Esophagus muscularis mucosa (tissue), 3 donors: ENCODE measurements at regions not wholly inside any gene's neighbourhood (a gene's known extent, or its start where the extent isn't known, plus 50 kb on each side); places are given as distances from the start of the nearest gene placed in this dataset.

Experiments
- CTCF ChIP-seq, 3 experiments: fragments of 200-600 bp in 2 of 3; fragments of 450-650 bp in 1 of 3; sonication (generic) in 2 of 3; IDR thresholded peaks; one replicate each; pipeline ENCODE4 v1.5.1; 2017 to 2019; ENCODE audit warnings: antibody characterized with exemption in 3 of 3, mild to moderate bottlenecking in 2 of 3, moderate library complexity in 1 of 3
- POLR2A ChIP-seq: fragments of 450-650 bp; IDR thresholded peaks from one replicate; pipeline ENCODE4 v1.6.1; 2017; ENCODE audit warnings: antibody characterized with exemption, moderate library complexity, mild to moderate bottlenecking, low read depth

GRCh38 chr4:155539746-155540145, 126.9 kb upstream of the GUCY1A1 start:
- no peak for TF ChIP-seq CTCF (IDR thresholded peaks at IDR 0.05)
- TF ChIP-seq POLR2A, result no peak
